ENCODE measurements at regions not wholly inside any gene's neighbourhood (a gene's known extent, or its start where the extent isn't known, plus 50 kb on each side); places are given as distances from the start of the nearest gene placed in this dataset.

GRCh38 chr16:47892999-47893398 is 262.8 kb downstream of the ABCC12 start:
- TF ChIP-seq BRF2 (CRISPR knock-in tag; IDR thresholded peaks at IDR 0.05), result no peak
- no peak for TF ChIP-seq HDAC2 (CRISPR knock-in tag; IDR thresholded peaks at IDR 0.05)
- no peak for TF ChIP-seq CTCF (CRISPR knock-in tag; IDR thresholded peaks at IDR 0.05)
- TF ChIP-seq POLR2AphosphoS5 (IDR thresholded peaks at IDR 0.05; ENCODE audit: low read depth, low read length), result no peak
- TF ChIP-seq SP2 (CRISPR knock-in tag; IDR thresholded peaks at IDR 0.05), result no peak
- TF ChIP-seq CREM (IDR thresholded peaks at IDR 0.05), result no peak
- no peak for TF ChIP-seq CREM (CRISPR knock-in tag; IDR thresholded peaks at IDR 0.05)
- no peak for TF ChIP-seq ZNF441 (CRISPR knock-in tag; IDR thresholded peaks at IDR 0.05; ENCODE audit: borderline replicate concordance)
- no peak for TF ChIP-seq ZNF143 (CRISPR knock-in tag; IDR thresholded peaks at IDR 0.05)
- TF ChIP-seq ZNF335 (CRISPR knock-in tag; IDR thresholded peaks at IDR 0.05), result no peak
- TF ChIP-seq GABPB1 (CRISPR knock-in tag; IDR thresholded peaks at IDR 0.05), result no peak
- TF ChIP-seq MTERF4 (CRISPR knock-in tag; IDR thresholded peaks at IDR 0.05), result no peak
- no peak for TF ChIP-seq USF2 (IDR thresholded peaks at IDR 0.05; ENCODE audit: low read depth, low read length)
- TF ChIP-seq USF2 (CRISPR knock-in tag; IDR thresholded peaks at IDR 0.05; ENCODE audit: borderline replicate concordance), result no peak
- TF ChIP-seq SMAD3 (CRISPR knock-in tag; IDR thresholded peaks at IDR 0.05), result no peak
- TF ChIP-seq TAF1 (CRISPR knock-in tag; IDR thresholded peaks at IDR 0.05), result no peak
